ENCODE measurements at regions not wholly inside any gene's neighbourhood (a gene's known extent, or its start where the extent isn't known, plus 50 kb on each side); places are given as distances from the start of the nearest gene placed in this dataset.

GRCh38 chr16:65499566-65499965 is 377.7 kb upstream of the CDH11 start:
- DNase-seq (ENCODE audit: low spot score): no peak

- no peak for DNase-seq (ENCODE audit: low spot score)
These were observed 375.7 kb upstream of the CDH11 start for GRCh38 chr16:65497571-65497970.

GRCh38 chr16:65495106-65495505 is 373.2 kb upstream of the CDH11 start:
- DNase-seq (ENCODE audit: low spot score): no peak

- DNase-seq (ENCODE audit: low spot score): no peak
These were observed 372.7 kb upstream of the CDH11 start for GRCh38 chr16:65494609-65495008.

GRCh38 chr16:65494080-65494479 is 372.2 kb upstream of the CDH11 start:
- DNase-seq (ENCODE audit: low spot score): no peak

- DNase-seq (ENCODE audit: low spot score): no peak
These were observed 368.4 kb upstream of the CDH11 start for GRCh38 chr16:65490286-65490685.

GRCh38 chr16:65489531-65490023 is 367.7 kb upstream of the CDH11 start:
- no peak for DNase-seq (ENCODE audit: low spot score)

- DNase-seq (ENCODE audit: low spot score): no peak
These were observed 365.4 kb upstream of the CDH11 start for GRCh38 chr16:65487231-65487630.

- DNase-seq (ENCODE audit: low spot score): no peak
These were observed 360.1 kb upstream of the CDH11 start for GRCh38 chr16:65481956-65482355.

GRCh38 chr16:65480281-65481091 is 358.6 kb upstream of the CDH11 start:
- DNase-seq (ENCODE audit: low spot score): no peak

GRCh38 chr16:65476448-65476955 is 354.6 kb upstream of the CDH11 start:
- DNase-seq (ENCODE audit: low spot score): no peak

- no peak for DNase-seq (ENCODE audit: low spot score)
These were observed 351.8 kb upstream of the CDH11 start for GRCh38 chr16:65473699-65474098.

- no peak for DNase-seq (ENCODE audit: low spot score)
These were observed 347.3 kb upstream of the CDH11 start for GRCh38 chr16:65469116-65469515.

GRCh38 chr16:65468133-65468532 is 346.3 kb upstream of the CDH11 start:
- no peak for DNase-seq (ENCODE audit: low spot score)

GRCh38 chr16:65463652-65464260 is 341.9 kb upstream of the CDH11 start:
- no peak for DNase-seq (ENCODE audit: low spot score)

- DNase-seq (ENCODE audit: low spot score): no peak
These were observed 335.2 kb upstream of the CDH11 start for GRCh38 chr16:65457084-65457483.

- DNase-seq (ENCODE audit: low spot score): no peak
These were observed 333.9 kb upstream of the CDH11 start for GRCh38 chr16:65455761-65456160.

GRCh38 chr16:65453646-65454045 is 331.8 kb upstream of the CDH11 start:
- no peak for DNase-seq (ENCODE audit: low spot score)

GRCh38 chr16:65449526-65449925 is 327.7 kb upstream of the CDH11 start:
- no peak for DNase-seq (ENCODE audit: low spot score)

GRCh38 chr16:65446427-65446826 is 324.6 kb upstream of the CDH11 start:
- no peak for DNase-seq (ENCODE audit: low spot score)

GRCh38 chr16:65445313-65446260 is 323.7 kb upstream of the CDH11 start:
- DNase-seq (ENCODE audit: low spot score): no peak

GRCh38 chr16:65441501-65441900 is 319.6 kb upstream of the CDH11 start:
- DNase-seq (ENCODE audit: low spot score): no peak
